H1 (cell line): ENCODE measurements at regions not wholly inside any gene's neighbourhood (a gene's known extent, or its start where the extent isn't known, plus 50 kb on each side); places are given as distances from the start of the nearest gene placed in this dataset.

ENCODE experiments used
- POLR2A ChIP-seq, 2 experiments: IDR thresholded peaks; 1 replicate in 1 of 2; 2 replicates in 1 of 2; pipeline ENCODE4 v1.6.1; 2011; ENCODE audit warnings: low read depth in 2 of 2, low read length in 2 of 2, mild to moderate bottlenecking in 2 of 2; ENCODE audit errors: control extremely low read depth in 1 of 2
- RXRA ChIP-seq: IDR thresholded peaks from 2 replicates; pipeline ENCODE4 v1.6.1; 2011; ENCODE audit warnings: low read depth, mild to moderate bottlenecking, low read length, moderate library complexity; ENCODE audit not compliant: insufficient read depth
- TF ChIP-seq, protein P1 (sequence below): IDR thresholded peaks from 2 replicates; pipeline ENCODE4 v1.6.1; 2012; ENCODE audit warnings: low read length, inconsistent platforms

DNA sequence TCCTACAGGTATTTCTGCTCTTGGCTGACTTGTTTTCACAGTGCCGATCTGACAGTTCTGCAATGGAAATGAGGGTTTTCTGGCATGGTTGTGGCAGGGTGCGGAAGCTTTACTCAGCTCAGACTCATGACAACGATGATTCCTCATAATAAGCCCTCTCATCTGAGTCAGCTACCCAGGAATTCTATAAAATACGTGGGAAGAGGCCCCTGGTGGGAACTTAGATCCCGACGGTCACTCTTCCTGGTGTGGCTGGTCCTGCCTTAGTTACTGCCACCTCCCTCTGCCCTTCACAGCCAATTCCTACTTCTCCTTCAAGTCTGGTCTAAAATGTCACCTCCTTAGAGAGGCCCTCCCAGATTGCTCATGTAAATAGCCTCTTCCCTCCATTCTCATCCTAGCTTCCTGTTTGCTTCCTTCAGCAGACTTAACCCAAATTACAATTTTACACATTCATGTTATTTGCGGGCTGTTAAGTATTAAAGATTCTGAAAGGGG, 104.2 kb upstream of the MAP1LC3B2 start (continued):
- TF ChIP-seq, protein P1, sequence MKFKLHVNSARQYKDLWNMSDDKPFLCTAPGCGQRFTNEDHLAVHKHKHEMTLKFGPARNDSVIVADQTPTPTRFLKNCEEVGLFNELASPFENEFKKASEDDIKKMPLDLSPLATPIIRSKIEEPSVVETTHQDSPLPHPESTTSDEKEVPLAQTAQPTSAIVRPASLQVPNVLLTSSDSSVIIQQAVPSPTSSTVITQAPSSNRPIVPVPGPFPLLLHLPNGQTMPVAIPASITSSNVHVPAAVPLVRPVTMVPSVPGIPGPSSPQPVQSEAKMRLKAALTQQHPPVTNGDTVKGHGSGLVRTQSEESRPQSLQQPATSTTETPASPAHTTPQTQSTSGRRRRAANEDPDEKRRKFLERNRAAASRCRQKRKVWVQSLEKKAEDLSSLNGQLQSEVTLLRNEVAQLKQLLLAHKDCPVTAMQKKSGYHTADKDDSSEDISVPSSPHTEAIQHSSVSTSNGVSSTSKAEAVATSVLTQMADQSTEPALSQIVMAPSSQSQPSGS = no peak
- TF ChIP-seq RXRA = no peak
- no peak for TF ChIP-seq POLR2A (IDR thresholded peaks at IDR 0.05; ENCODE audit: control extremely low read depth in 1 of 2, low read depth in 2 of 2, low read length in 2 of 2)
